GM18858 (cell line): ENCODE measurements at regions not wholly inside any gene's neighbourhood (a gene's known extent, or its start where the extent isn't known, plus 50 kb on each side); places are given as distances from the start of the nearest gene placed in this dataset.

Source experiments
- ATAC-seq: cut with Tn5 transposase; IDR thresholded peaks from one replicate; pipeline ENCODE4 v1.9.1; 2021; ENCODE audit not compliant: unreplicated experiment

GRCh38 chr4:4775493-4776004 lies 83.9 kb upstream of the MSX1 start:
- no peak for ATAC-seq

GRCh38 chr4:4772534-4772933 lies 86.9 kb upstream of the MSX1 start:
- no peak for ATAC-seq

- ATAC-seq = no peak
Measured at GRCh38 chr4:4771160-4771559, 88.3 kb upstream of the MSX1 start.

- ATAC-seq = no peak
Measured at GRCh38 chr4:4770610-4771009, 88.9 kb upstream of the MSX1 start.

GRCh38 chr4:4766564-4766963 lies 92.9 kb upstream of the MSX1 start:
- no peak for ATAC-seq

- ATAC-seq = no peak
Measured at GRCh38 chr4:4765811-4766210, 93.7 kb upstream of the MSX1 start.

- ATAC-seq = no peak
Measured at GRCh38 chr4:4764558-4764905, 94.9 kb upstream of the MSX1 start.

GRCh38 chr4:4763822-4764557 lies 95.5 kb upstream of the MSX1 start:
- ATAC-seq = no peak

- ATAC-seq = peak; percentile 91
Measured at GRCh38 chr4:4762909-4763821, 96.3 kb upstream of the MSX1 start.

- ATAC-seq = no peak
Measured at GRCh38 chr4:4762300-4762699, 97.2 kb upstream of the MSX1 start.

- ATAC-seq = no peak
Measured at GRCh38 chr4:4761128-4761982, 98.1 kb upstream of the MSX1 start.

- no peak for ATAC-seq
Measured at GRCh38 chr4:4759883-4760282, 99.6 kb upstream of the MSX1 start.

- no peak for ATAC-seq
Measured at GRCh38 chr4:4759232-4759631, 100.2 kb upstream of the MSX1 start.

- ATAC-seq = peak; percentile 36
Measured at GRCh38 chr4:4758681-4759080, 100.8 kb upstream of the MSX1 start.

GRCh38 chr4:4755306-4755705 lies 104.2 kb upstream of the MSX1 start:
- no peak for ATAC-seq

GRCh38 chr4:4754641-4755040 lies 104.8 kb upstream of the MSX1 start:
- no peak for ATAC-seq

GRCh38 chr4:4753643-4754042 lies 105.8 kb upstream of the MSX1 start:
- ATAC-seq = no peak

GRCh38 chr4:4752576-4753401 lies 106.7 kb upstream of the MSX1 start:
- no peak for ATAC-seq

- ATAC-seq = no peak
Measured at GRCh38 chr4:4752025-4752424, 107.4 kb upstream of the MSX1 start.

GRCh38 chr4:4750187-4750586 lies 109.3 kb upstream of the MSX1 start:
- no peak for ATAC-seq
